SK-N-SH (cell line): ENCODE measurements at regions not wholly inside any gene's neighbourhood (a gene's known extent, or its start where the extent isn't known, plus 50 kb on each side); places are given as distances from the start of the nearest gene placed in this dataset.

ENCODE experiments used
- CTCF ChIA-PET: fragments of 300-600, 350-600 bp; formaldehyde crosslinking; extraction: SDS; loops from one replicate; lab custom pipeline; 2021; lab: Yijun Ruan, JAX
- POLR2A ChIA-PET: fragments of 350-600 bp; sonication (Branson Sonifier 250); formaldehyde crosslinking; extraction: SDS; loops from one replicate; lab custom pipeline; 2020; ENCODE audit warnings: antibody characterized with exemption, inconsistent platforms; lab: Yijun Ruan, JAX
- DNase-seq: peaks from one replicate; pipeline ENCODE4 v3.0.0; 2012
- H2AFZ ChIP-seq: fragments of 200-600 bp; sonication (generic); 2 replicates; pipeline ENCODE4 v1.8.1; 2016; ENCODE audit warnings: antibody characterized with exemption, mild to moderate bottlenecking, low read depth
- H3F3A ChIP-seq: fragments of 200-600 bp; sonication (generic); replicated peaks from 2 replicates; pipeline ENCODE3; 2016; ENCODE audit warnings: antibody characterized with exemption, mild to moderate bottlenecking; ENCODE audit not compliant: insufficient read depth
- H3K27ac ChIP-seq, 2 experiments: fragments of 200-500 bp in 1 of 2; fragments of 200-600 bp in 1 of 2; sonication (Bioruptor generic) in 1 of 2; sonication (generic), shearing (Covaris generic) in 1 of 2; 2 replicates each; pipeline versions ENCODE4 v1.5.1 to v1.6.1; 2014 to 2016; ENCODE audit warnings: low read depth in 2 of 2, inconsistent platforms in 1 of 2, low read length in 1 of 2, mild to moderate bottlenecking in 1 of 2, mixed read lengths in 1 of 2
- H3K27me3 ChIP-seq: fragments of 200-600 bp; sonication (generic), shearing (Covaris generic); 2 replicates; pipeline ENCODE4 v1.6.1; 2016; ENCODE audit warnings: mixed run types; ENCODE audit not compliant: insufficient read depth
- H3K36me3 ChIP-seq, 2 experiments: fragments of 200-500 bp in 1 of 2; fragments of 200-600 bp in 1 of 2; sonication (Bioruptor generic) in 1 of 2; sonication (generic) in 1 of 2; replicated peaks in 1 of 2; 2 replicates each; pipeline versions ENCODE3 to v1.5.1; 2014 to 2016; ENCODE audit warnings: low read length in 1 of 2, mild to moderate bottlenecking in 1 of 2; ENCODE audit not compliant: insufficient read depth in 2 of 2, control insufficient read depth in 1 of 2
- H3K4me1 ChIP-seq, 2 experiments: fragments of 200-500 bp in 1 of 2; fragments of 200-600 bp in 1 of 2; sonication (Bioruptor generic) in 1 of 2; sonication (generic), shearing (Covaris generic) in 1 of 2; 2 replicates each; pipeline versions ENCODE4 v1.5.1 to v1.6.1; 2014 to 2016; ENCODE audit warnings: low read depth in 1 of 2, low read length in 1 of 2, mixed run types in 1 of 2; ENCODE audit not compliant: insufficient read depth in 2 of 2, control insufficient read depth in 1 of 2
- H3K4me2 ChIP-seq: fragments of 200-600 bp; sonication (generic), shearing (Covaris generic); 2 replicates; pipeline ENCODE4 v1.6.1; 2017; ENCODE audit warnings: mixed run types
- H3K4me3 ChIP-seq, 2 experiments: fragments of 200-500 bp in 1 of 2; fragments of 200-600 bp in 1 of 2; sonication (Bioruptor generic) in 1 of 2; sonication (generic), shearing (Covaris generic) in 1 of 2; 2 replicates each; pipeline versions ENCODE4 v1.5.1 to v1.8.1; 2014 to 2016; ENCODE audit warnings: low read depth in 2 of 2, inconsistent platforms in 1 of 2, low read length in 1 of 2, mild to moderate bottlenecking in 1 of 2, mixed read lengths in 1 of 2, moderate library complexity in 1 of 2
- H3K79me2 ChIP-seq: fragments of 200-600 bp; sonication (generic); 2 replicates; pipeline ENCODE4 v1.8.1; 2017; ENCODE audit warnings: mild to moderate bottlenecking; ENCODE audit not compliant: insufficient read depth
- H3K9ac ChIP-seq: fragments of 200-600 bp; sonication (generic); 2 replicates; pipeline ENCODE4 v1.6.1; 2017; ENCODE audit warnings: mixed run types
- H3K9me2 ChIP-seq: fragments of 200-600 bp; sonication (generic); 2 replicates; pipeline ENCODE4 v1.6.1; 2017; ENCODE audit warnings: mixed run types
- H3K9me3 ChIP-seq: fragments of 200-600 bp; sonication (generic); 2 replicates; pipeline ENCODE4 v1.6.1; 2017; ENCODE audit warnings: mixed run types, mild to moderate bottlenecking, moderate library complexity
- H4K20me1 ChIP-seq: fragments of 200-600 bp; sonication (generic); 2 replicates; pipeline ENCODE4 v1.6.1; 2017; ENCODE audit warnings: mild to moderate bottlenecking, mixed run types; ENCODE audit not compliant: insufficient read depth
- EP300 ChIP-seq, 2 experiments: IDR thresholded peaks; 2 replicates each; pipeline versions ENCODE4 v1.4.0 to v1.6.1; 2012; ENCODE audit warnings: borderline replicate concordance in 1 of 2, low read depth in 1 of 2, low read length in 1 of 2
- GABPA ChIP-seq: IDR thresholded peaks from 2 replicates; pipeline ENCODE4 v1.4.0; 2012; ENCODE audit warnings: low read depth, mild to moderate bottlenecking
- MEF2A ChIP-seq: IDR thresholded peaks from 2 replicates; pipeline ENCODE4 v1.4.0; 2012; ENCODE audit warnings: low read depth, borderline replicate concordance
- POLR2AphosphoS5 ChIP-seq: IDR thresholded peaks from 2 replicates; pipeline ENCODE4 v1.6.1; 2012; ENCODE audit warnings: low read depth, low read length
- RAD21 ChIP-seq: IDR thresholded peaks from 2 replicates; pipeline ENCODE4 v1.6.1; 2012; ENCODE audit warnings: mild to moderate bottlenecking, low read length
- REST ChIP-seq: IDR thresholded peaks from 2 replicates; pipeline ENCODE4 v1.6.1; 2012; ENCODE audit warnings: mild to moderate bottlenecking, low read depth, low read length, moderate library complexity
- RFX5 ChIP-seq: IDR thresholded peaks from 2 replicates; pipeline ENCODE4 v1.6.1; 2012; ENCODE audit warnings: mild to moderate bottlenecking, improper control_type of control experiment, low read length
- SIN3A ChIP-seq: IDR thresholded peaks from 2 replicates; pipeline ENCODE4 v1.6.1; 2012; ENCODE audit warnings: low read depth, mild to moderate bottlenecking, low read length, moderate library complexity, borderline replicate concordance
- SMC3 ChIP-seq: IDR thresholded peaks from 2 replicates; pipeline ENCODE4 v1.6.1; 2012; ENCODE audit warnings: low read depth, low read length, improper control_type of control experiment
- TAF1 ChIP-seq: IDR thresholded peaks from 2 replicates; pipeline ENCODE4 v1.6.1; 2012; ENCODE audit warnings: low read depth, mild to moderate bottlenecking, low read length, moderate library complexity, borderline replicate concordance
- TCF12 ChIP-seq: IDR thresholded peaks from 2 replicates; pipeline ENCODE4 v1.4.0; 2012
- TEAD4 ChIP-seq: IDR thresholded peaks from 2 replicates; pipeline ENCODE4 v1.4.0; 2012; ENCODE audit warnings: mild to moderate bottlenecking, borderline replicate concordance; ENCODE audit not compliant: insufficient read depth
- USF1 ChIP-seq: IDR thresholded peaks from 2 replicates; pipeline ENCODE4 v1.4.0; 2012; ENCODE audit warnings: low read depth, borderline replicate concordance
- WGBS: methylation state at CpG from one replicate; pipeline ENCODE4 v1.1.6; 2017; ENCODE audit warnings: low lambda C conversion rate; 5-methylcytosine and 5-hydroxymethylcytosine counted together
- TF ChIP-seq, protein P1 (sequence below): fragments of 200-600 bp; sonication (generic); IDR thresholded peaks from 2 replicates; pipeline ENCODE4 v1.6.1; 2017; ENCODE audit warnings: antibody characterized with exemption, mild to moderate bottlenecking, moderate library complexity

DNA sequence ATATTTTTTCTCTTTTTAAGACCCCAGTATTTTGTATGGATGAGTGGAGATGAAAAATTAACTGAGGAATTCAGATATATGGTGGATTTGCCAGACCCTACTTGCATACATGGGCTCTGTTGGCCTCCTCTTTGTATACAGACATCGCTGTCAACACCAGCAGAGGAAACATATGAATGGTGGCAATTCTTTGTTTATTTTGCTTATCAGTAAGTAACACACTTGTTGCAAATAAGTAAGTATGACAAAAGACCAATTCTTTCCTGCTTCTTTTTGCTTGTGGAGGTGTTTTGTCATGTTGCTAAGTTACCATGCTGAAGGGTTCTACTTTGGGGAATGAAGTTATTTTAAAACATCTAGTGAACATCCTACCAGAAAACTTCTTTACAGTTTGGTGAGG, 298.2 kb downstream of the KIF4B start:
- no peaks in the 10 kb centered on the region for H3K9me3 ChIP-seq
- CTCF ChIA-PET: no interaction called here

GRCh38 chr5:155313518-155313917, 300.0 kb downstream of the KIF4B start:
- Histone ChIP-seq H3K9ac (no peak overlapping the region), H3K4me2 (no peak overlapping the region), H3K27me3 (no peaks in the 10 kb centered on the region), H3K27ac (no peak overlapping the region), H2AFZ (no peak overlapping the region), H3K4me1 (no peaks in the 10 kb centered on the region), H3K79me2 (no peaks in the 10 kb centered on the region), H4K20me1 (no peaks in the 10 kb centered on the region), H3K4me3 (no peak overlapping the region), H3K9me2 (no peaks in the 10 kb centered on the region), H3K36me3 (no peaks in the 10 kb centered on the region), H3K9me3 (no peaks in the 10 kb centered on the region), H3F3A (no peaks in the 10 kb centered on the region)
- ChIA-PET POLR2A (no interaction called here), CTCF (no interaction called here)
- WGBS: 47% methylated on average over 2 of the region's 2 CpGs
- no peak for DNase-seq
- TF ChIP-seq REST: no peak
- no peak for TF ChIP-seq TEAD4
- no peak for TF ChIP-seq GABPA
- TF ChIP-seq RFX5: no peak
- TF ChIP-seq MEF2A: no peak
- TF ChIP-seq SMC3: no peak
- TF ChIP-seq, protein P1, sequence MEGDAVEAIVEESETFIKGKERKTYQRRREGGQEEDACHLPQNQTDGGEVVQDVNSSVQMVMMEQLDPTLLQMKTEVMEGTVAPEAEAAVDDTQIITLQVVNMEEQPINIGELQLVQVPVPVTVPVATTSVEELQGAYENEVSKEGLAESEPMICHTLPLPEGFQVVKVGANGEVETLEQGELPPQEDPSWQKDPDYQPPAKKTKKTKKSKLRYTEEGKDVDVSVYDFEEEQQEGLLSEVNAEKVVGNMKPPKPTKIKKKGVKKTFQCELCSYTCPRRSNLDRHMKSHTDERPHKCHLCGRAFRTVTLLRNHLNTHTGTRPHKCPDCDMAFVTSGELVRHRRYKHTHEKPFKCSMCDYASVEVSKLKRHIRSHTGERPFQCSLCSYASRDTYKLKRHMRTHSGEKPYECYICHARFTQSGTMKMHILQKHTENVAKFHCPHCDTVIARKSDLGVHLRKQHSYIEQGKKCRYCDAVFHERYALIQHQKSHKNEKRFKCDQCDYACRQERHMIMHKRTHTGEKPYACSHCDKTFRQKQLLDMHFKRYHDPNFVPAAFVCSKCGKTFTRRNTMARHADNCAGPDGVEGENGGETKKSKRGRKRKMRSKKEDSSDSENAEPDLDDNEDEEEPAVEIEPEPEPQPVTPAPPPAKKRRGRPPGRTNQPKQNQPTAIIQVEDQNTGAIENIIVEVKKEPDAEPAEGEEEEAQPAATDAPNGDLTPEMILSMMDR: no peak

More for the DNA sequence above, 298.2 kb downstream of the KIF4B start:
- no peak for DNase-seq
- Histone ChIP-seq H3K27me3 (no peaks in the 10 kb centered on the region), H3F3A (no peaks in the 10 kb centered on the region), H3K79me2 (no peaks in the 10 kb centered on the region), H3K4me3 (no peak overlapping the region), H3K4me2 (no peak overlapping the region)
- TF ChIP-seq USF1 (no peak), TAF1 (no peak), SIN3A (no peak), TCF12 (no peak), EP300 (IDR thresholded peaks at IDR 0.05; ENCODE audit: borderline replicate concordance in 1 of 2, low read depth in 1 of 2, low read length in 1 of 2) (no peak), REST (no peak), RAD21 (no peak), SMC3 (no peak), POLR2AphosphoS5 (no peak), RFX5 (no peak)
- TF ChIP-seq, all 33 proteins: peak for 0
- H2AFZ ChIP-seq: no peak overlapping the region
- no peaks in the 10 kb centered on the region for H3K4me1 ChIP-seq
- no peaks in the 10 kb centered on the region for H4K20me1 ChIP-seq
- H3K36me3 ChIP-seq: no peaks in the 10 kb centered on the region
- no peak overlapping the region for H3K27ac ChIP-seq
- POLR2A ChIA-PET: no interaction called here
- WGBS: 16% methylated on average over 1 of the region's 1 CpG
- H3K9ac ChIP-seq: no peak overlapping the region
- no peaks in the 10 kb centered on the region for H3K9me2 ChIP-seq
